ENCODE measurements at regions not wholly inside any gene's neighbourhood (a gene's known extent, or its start where the extent isn't known, plus 50 kb on each side); places are given as distances from the start of the nearest gene placed in this dataset.
"Not testable (repeated sequence)": the region's sequence is repeated elsewhere in the genome, so short reads cannot be mapped to it uniquely, and the experiment has no call there.

DNA sequence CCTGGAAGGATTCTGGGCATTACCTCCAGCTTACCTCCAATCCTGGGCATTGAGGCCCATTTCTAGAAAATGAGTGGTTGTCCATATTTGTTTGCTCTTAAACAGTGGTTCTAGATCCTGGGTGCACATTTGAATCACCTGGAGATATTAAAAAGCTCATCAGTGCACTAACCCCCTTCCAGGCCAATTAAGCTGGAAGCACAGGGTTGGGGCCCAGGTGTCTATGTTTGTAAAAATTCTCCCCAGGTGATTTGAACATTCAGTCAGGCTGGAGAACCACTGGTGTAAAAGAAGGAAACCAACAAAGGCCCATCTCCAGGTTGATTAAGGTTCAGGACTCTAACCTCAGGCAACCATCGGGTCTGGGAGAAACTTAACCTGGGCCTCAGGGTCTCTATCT, 102.6 kb upstream of the NANOS1 start:
- H3K36me3 ChIP-seq (ENCODE audit: control insufficient read depth, insufficient read depth, low read length): no peaks in the 10 kb centered on the region
- no peak overlapping the region for H3K9ac ChIP-seq (ENCODE audit: low read length)
- no peak overlapping the region for H3K4me3 ChIP-seq (ENCODE audit: low read length)
- peaks cover 4% of the 10 kb centered on the region for H3K4me1 ChIP-seq (ENCODE audit: control insufficient read depth, insufficient read depth, low read length)
- no peaks in the 10 kb centered on the region for H3K27me3 ChIP-seq (ENCODE audit: control insufficient read depth, insufficient read depth, low read length)
- H3K27ac ChIP-seq (ENCODE audit: low read depth, low read length): no peak overlapping the region

DNA sequence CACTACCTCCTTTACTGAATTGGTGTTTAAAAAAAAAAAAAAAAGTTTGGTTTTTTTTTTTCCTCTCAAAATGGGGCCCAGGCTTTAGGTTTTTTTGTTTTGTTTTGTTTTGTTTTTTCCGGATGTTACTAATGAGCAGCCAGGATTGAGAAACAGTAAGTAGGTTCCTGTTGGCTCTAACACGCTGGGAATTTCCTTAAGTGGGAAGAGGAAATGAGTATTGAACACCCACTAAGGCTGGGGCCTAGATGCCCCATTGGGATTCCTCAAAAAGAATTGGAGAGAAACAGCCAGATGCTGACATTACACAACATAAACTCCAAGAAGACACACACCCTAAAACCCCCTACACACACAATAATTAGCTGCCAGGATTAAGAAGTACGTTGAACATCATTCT, 102.2 kb upstream of the NANOS1 start:
- Histone ChIP-seq H3K36me3 (ENCODE audit: control insufficient read depth, insufficient read depth, low read length) (no peaks in the 10 kb centered on the region), H3K4me1 (ENCODE audit: control insufficient read depth, insufficient read depth, low read length) (peaks cover under 1% of the 10 kb centered on the region), H3K9ac (ENCODE audit: low read length) (no peak overlapping the region), H3K27ac (ENCODE audit: low read depth, low read length) (no peak overlapping the region), H3K4me3 (ENCODE audit: low read length) (no peak overlapping the region), H3K27me3 (ENCODE audit: control insufficient read depth, insufficient read depth, low read length) (no peaks in the 10 kb centered on the region)

DNA sequence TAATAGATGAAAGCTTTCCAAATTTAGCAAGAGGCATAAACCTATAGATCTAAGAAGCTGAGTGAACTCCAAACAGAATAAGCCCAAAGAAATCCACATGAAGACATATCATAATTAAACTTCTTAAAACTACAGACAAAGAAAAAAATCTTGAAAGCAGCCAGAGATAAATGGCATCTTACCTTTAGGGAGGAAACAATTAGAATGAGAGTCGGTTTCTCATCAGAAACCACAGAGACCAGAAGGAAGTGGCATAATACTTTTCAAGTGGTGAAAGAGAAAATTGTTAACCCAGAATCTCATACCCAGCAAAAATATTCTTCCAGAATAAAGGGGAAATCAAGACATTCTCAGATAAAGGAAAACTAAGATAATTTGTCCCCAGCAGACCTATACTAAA, 98.9 kb upstream of the NANOS1 start:
- Histone ChIP-seq H3K4me3 (ENCODE audit: low read length) (no peak overlapping the region), H3K4me1 (ENCODE audit: control insufficient read depth, insufficient read depth, low read length) (no peaks in the 10 kb centered on the region), H3K36me3 (ENCODE audit: control insufficient read depth, insufficient read depth, low read length) (no peaks in the 10 kb centered on the region), H3K27me3 (ENCODE audit: control insufficient read depth, insufficient read depth, low read length) (no peaks in the 10 kb centered on the region), H3K9ac (ENCODE audit: low read length) (no peak overlapping the region), H3K27ac (ENCODE audit: low read depth, low read length) (no peak overlapping the region)

DNA sequence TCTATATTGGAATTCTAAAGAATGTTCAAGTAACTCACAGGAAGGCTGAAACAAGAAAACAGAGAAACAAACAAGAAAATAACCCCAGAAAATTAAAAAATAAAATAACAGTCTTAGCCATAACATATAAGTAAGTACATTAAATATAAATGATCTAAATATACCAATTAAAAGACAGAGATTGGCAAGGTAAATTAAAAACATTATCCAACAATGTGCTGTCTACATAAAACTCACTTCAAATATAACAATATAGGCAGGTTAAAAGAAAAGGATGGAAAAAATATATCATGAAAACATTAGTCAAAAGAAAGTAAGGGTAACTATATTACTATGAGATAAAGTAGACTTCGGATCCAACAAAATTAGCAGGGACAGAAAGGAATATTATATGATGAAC, 98.1 kb upstream of the NANOS1 start:
- Histone ChIP-seq H3K36me3 (ENCODE audit: control insufficient read depth, insufficient read depth, low read length) (no peaks in the 10 kb centered on the region), H3K27ac (ENCODE audit: low read depth, low read length) (no peak overlapping the region), H3K9ac (ENCODE audit: low read length) (no peak overlapping the region), H3K27me3 (ENCODE audit: control insufficient read depth, insufficient read depth, low read length) (no peaks in the 10 kb centered on the region), H3K4me1 (ENCODE audit: control insufficient read depth, insufficient read depth, low read length) (no peaks in the 10 kb centered on the region), H3K4me3 (ENCODE audit: low read length) (no peak overlapping the region)

DNA sequence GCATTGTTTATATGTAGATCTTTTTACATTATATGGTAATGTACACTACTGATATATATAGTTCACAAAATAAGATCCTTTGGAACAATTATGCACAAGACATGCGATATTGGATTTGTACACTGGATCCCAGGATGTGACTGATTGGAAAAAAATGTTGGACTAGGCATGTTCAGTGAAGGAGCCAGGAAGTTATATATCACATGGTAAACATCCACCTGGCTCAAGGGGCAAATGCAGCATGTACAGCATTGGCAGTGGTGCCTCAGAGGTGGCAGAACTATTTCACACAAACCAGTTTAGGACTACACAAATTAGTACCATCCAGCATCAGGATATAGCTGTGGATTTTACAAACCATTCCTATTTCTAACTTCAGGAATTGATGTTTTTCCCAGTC, 97.4 kb upstream of the NANOS1 start:
- not testable (repeated sequence) for H3K9ac ChIP-seq (ENCODE audit: low read length); H3K27ac ChIP-seq (ENCODE audit: low read depth, low read length); H3K36me3 ChIP-seq (ENCODE audit: control insufficient read depth, insufficient read depth, low read length); H3K4me3 ChIP-seq (ENCODE audit: low read length); H3K27me3 ChIP-seq (ENCODE audit: control insufficient read depth, insufficient read depth, low read length); H3K4me1 ChIP-seq (ENCODE audit: control insufficient read depth, insufficient read depth, low read length)

DNA sequence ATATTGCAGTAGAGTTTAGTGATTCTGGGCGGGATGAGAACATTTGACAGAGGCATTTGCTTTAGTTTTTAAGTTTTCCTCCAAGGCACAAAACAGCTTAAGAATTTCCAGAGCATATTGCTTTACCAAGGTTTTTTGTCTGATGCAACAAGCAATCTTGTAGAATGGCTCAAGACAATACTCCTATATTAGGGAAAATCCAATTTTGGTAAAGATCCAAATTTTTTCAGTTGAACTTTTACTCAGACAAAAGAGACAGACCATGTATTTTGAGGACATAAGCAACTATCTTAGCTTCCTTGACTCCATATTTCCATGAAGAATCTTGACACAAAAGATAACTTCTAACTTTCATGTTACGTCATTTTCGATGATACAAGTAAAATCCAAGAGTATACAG, 92.3 kb upstream of the NANOS1 start:
- Histone ChIP-seq H3K9ac (ENCODE audit: low read length) (no peak overlapping the region), H3K4me1 (ENCODE audit: control insufficient read depth, insufficient read depth, low read length) (no peaks in the 10 kb centered on the region)

DNA sequence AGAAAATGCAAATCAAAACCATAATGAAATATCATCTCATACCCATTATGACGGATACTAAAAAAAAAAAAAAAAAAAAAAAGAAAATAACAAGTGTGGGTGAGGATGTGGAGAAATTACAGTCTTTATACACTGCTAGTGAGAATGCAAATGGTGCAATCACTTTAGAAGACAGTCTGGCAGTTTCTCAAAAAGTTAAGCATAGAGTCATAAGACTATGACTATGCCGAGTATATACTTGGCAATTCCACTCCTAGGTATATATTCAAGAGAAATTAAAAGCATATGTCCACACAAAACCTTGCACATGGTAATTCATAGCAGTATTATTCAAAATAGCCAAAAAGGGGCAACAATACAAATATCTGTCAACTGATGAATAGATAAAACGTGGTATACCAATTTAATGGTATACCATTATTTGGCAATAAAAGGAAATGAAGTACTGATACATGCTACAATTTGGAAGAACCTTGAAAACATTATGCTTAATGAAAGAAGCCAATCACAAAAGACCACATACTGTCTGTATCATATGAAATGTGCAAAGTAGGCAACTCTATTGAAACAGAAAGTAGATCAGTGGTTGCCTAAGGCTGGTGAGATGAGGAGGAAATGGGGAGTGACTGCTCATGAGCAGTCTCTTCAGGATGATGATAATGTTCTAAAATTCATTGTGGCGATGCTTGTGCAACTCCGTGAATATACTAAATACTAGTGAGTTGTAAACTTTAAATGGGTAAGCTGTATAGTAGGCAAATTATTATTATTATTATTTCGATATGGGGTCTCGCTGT, 90.1 kb upstream of the NANOS1 start:
- no peaks in the 10 kb centered on the region for H3K4me1 ChIP-seq (ENCODE audit: control insufficient read depth, insufficient read depth, low read length)
- H3K27me3 ChIP-seq (ENCODE audit: control insufficient read depth, insufficient read depth, low read length): no peaks in the 10 kb centered on the region

More for the DNA sequence above, 92.3 kb upstream of the NANOS1 start:
- Histone ChIP-seq H3K27ac (ENCODE audit: low read depth, low read length) (no peak overlapping the region), H3K27me3 (ENCODE audit: control insufficient read depth, insufficient read depth, low read length) (no peaks in the 10 kb centered on the region), H3K4me3 (ENCODE audit: low read length) (no peak overlapping the region), H3K36me3 (ENCODE audit: control insufficient read depth, insufficient read depth, low read length) (no peaks in the 10 kb centered on the region)

DNA sequence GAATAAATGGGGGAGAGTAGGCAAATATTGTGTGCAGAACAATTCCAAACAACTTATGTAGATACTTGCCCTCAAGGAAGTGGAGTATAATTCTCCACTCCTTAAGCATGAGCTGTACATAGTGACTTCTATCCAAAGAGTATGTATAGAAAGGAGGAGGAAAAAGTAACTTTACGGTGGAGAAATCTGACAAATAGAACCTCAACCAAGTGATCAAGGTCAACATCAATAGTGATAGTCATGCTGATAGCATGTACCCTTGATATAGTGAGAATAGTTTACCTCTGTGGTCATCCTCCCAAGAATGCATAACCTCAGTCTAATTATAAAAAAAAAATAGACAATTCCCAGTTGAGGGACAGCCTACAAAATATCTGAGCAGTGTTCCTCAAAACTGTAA, 89.1 kb upstream of the NANOS1 start:
- no peaks in the 10 kb centered on the region for H3K4me1 ChIP-seq (ENCODE audit: control insufficient read depth, insufficient read depth, low read length)
- H3K9ac ChIP-seq (ENCODE audit: low read length): no peak overlapping the region
- H3K4me3 ChIP-seq (ENCODE audit: low read length): no peak overlapping the region
- H3K27me3 ChIP-seq (ENCODE audit: control insufficient read depth, insufficient read depth, low read length): no peaks in the 10 kb centered on the region
- no peak overlapping the region for H3K27ac ChIP-seq (ENCODE audit: low read depth, low read length)
- H3K36me3 ChIP-seq (ENCODE audit: control insufficient read depth, insufficient read depth, low read length): no peaks in the 10 kb centered on the region

More for the DNA sequence above, 90.1 kb upstream of the NANOS1 start:
- H3K27ac ChIP-seq (ENCODE audit: low read depth, low read length): no peak overlapping the region
- no peak overlapping the region for H3K9ac ChIP-seq (ENCODE audit: low read length)
- H3K4me3 ChIP-seq (ENCODE audit: low read length): no peak overlapping the region
- no peaks in the 10 kb centered on the region for H3K36me3 ChIP-seq (ENCODE audit: control insufficient read depth, insufficient read depth, low read length)

DNA sequence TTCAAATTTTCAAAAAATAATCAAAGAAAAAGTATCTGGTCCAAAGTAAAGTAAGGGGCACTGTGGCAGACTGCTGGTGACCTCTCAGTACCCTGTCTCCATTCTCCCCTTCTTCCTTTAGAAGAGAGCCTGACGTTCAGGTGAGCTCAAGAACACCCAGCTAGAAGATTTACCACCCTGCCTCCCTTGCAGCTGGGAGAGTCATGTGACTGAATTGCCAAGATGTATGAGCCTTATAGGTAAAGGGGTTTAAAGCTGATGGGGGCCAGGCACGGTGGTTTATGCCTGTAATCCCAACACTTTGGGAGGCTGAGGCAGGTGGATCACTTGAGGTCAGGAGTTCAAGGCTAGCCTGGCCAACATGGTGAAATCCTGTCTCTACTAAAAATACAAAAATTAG, 86.3 kb upstream of the NANOS1 start:
- H3K36me3 ChIP-seq (ENCODE audit: control insufficient read depth, insufficient read depth, low read length): no peaks in the 10 kb centered on the region
- no peaks in the 10 kb centered on the region for H3K4me1 ChIP-seq (ENCODE audit: control insufficient read depth, insufficient read depth, low read length)
- H3K4me3 ChIP-seq (ENCODE audit: low read length): no peak overlapping the region
- H3K27me3 ChIP-seq (ENCODE audit: control insufficient read depth, insufficient read depth, low read length): no peaks in the 10 kb centered on the region
- no peak overlapping the region for H3K9ac ChIP-seq (ENCODE audit: low read length)
- no peak overlapping the region for H3K27ac ChIP-seq (ENCODE audit: low read depth, low read length)

DNA sequence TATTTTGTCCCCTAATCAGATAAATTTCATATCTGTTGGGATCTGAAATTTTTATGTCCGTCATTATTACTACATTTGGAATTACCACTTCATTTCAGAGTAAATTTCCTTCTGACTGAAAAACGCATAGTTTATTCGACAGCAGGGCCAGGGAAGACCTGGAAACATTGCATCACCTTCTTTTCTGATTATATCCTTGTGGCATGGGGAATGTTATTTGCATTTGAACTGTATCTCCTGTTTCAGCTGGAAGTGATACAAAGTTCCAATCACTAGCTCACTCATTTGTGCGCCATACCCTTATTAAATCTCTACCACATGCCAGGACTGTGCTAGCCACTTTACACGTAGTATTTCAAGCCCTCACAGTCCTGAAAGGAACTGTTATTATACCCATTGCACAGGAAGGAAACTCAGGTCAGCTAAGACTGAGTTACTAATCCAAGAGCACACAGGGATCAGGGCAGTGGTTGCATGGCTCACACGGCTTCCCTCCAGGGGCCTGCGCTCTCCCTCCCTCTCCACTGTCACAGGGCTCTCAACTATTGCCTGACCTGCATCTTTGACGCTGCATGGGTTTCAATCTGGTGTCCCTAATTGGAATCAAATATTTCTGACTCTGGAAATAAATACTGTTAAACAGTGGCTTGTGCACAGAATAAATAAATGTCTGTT, 84.4 kb upstream of the NANOS1 start:
- H3K4me1 ChIP-seq (ENCODE audit: control insufficient read depth, insufficient read depth, low read length): no peaks in the 10 kb centered on the region
- no peaks in the 10 kb centered on the region for H3K36me3 ChIP-seq (ENCODE audit: control insufficient read depth, insufficient read depth, low read length)
- H3K4me3 ChIP-seq (ENCODE audit: low read length): no peak overlapping the region
- no peak overlapping the region for H3K27ac ChIP-seq (ENCODE audit: low read depth, low read length)
- H3K9ac ChIP-seq (ENCODE audit: low read length): no peak overlapping the region
- H3K27me3 ChIP-seq (ENCODE audit: control insufficient read depth, insufficient read depth, low read length): no peaks in the 10 kb centered on the region

DNA sequence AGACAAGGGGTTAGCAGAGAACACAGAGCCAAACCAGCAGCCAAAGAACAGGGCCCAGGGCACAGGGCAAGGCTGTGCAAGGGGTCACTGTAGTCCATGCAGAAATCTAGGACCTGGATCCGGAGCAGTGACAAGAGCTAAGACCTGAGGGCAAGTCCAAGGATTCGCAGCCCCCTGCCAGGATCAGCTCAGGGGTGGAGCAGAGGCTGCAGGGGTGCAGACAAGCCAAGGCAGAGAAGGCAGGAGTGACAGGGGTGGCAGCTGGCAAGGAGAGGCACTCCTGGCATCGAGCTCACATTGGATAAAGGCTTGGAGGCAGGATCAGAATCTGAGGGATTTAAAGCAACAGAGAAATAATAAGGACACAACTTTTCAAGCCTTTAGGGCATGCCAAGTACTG, 80.7 kb upstream of the NANOS1 start:
- Histone ChIP-seq H3K4me1 (ENCODE audit: control insufficient read depth, insufficient read depth, low read length) (no peaks in the 10 kb centered on the region), H3K27me3 (ENCODE audit: control insufficient read depth, insufficient read depth, low read length) (no peaks in the 10 kb centered on the region), H3K4me3 (ENCODE audit: low read length) (no peak overlapping the region), H3K9ac (ENCODE audit: low read length) (no peak overlapping the region), H3K27ac (ENCODE audit: low read depth, low read length) (no peak overlapping the region), H3K36me3 (ENCODE audit: control insufficient read depth, insufficient read depth, low read length) (no peaks in the 10 kb centered on the region)

DNA sequence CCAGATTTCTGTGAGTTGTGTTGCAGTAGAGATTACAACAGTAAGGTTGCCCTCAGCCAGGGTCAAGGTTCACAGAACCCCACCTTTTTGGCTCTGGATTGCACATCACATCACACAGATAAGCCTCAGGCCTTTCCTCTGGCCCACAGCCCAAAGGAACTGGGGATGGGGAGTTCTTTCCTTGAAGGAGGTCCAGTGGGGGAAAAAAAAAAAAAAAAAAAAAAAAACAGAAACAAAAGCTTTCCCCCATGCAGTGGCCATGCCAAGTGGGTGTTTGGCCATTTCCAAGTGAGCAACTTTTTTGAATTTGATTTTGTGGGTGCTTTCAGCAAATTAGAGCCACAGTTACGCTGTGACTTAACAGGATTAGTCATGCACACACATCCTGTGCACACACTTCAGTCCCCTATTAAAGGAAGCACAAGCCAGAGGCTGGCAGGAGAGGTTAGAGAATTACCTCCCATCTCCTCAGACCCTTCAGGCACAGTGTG, 79.3 kb upstream of the NANOS1 start:
- H3K4me1 ChIP-seq (ENCODE audit: control insufficient read depth, insufficient read depth, low read length): no peaks in the 10 kb centered on the region
- no peaks in the 10 kb centered on the region for H3K27me3 ChIP-seq (ENCODE audit: control insufficient read depth, insufficient read depth, low read length)
- H3K9ac ChIP-seq (ENCODE audit: low read length): no peak overlapping the region
- H3K36me3 ChIP-seq (ENCODE audit: control insufficient read depth, insufficient read depth, low read length): no peaks in the 10 kb centered on the region
- no peak overlapping the region for H3K4me3 ChIP-seq (ENCODE audit: low read length)
- H3K27ac ChIP-seq (ENCODE audit: low read depth, low read length): no peak overlapping the region

Data from rectal smooth muscle tissue (tissue), 1 donor.